T47D (cell line): ENCODE measurements at regions not wholly inside any gene's neighbourhood (a gene's known extent, or its start where the extent isn't known, plus 50 kb on each side); places are given as distances from the start of the nearest gene placed in this dataset.

Source experiments
- DNase-seq, 2 experiments: peaks; one replicate each; pipeline versions ENCODE4 v3.0.0 to v3.0.0-alpha.2; 2011 to 2012; ENCODE audit warnings: low read depth in 1 of 2, low spot score in 1 of 2
- JUND ChIP-seq: IDR thresholded peaks from 2 replicates; pipeline ENCODE4 v1.6.1; 2012; ENCODE audit warnings: low read depth
- in situ Hi-C: cut with HindIII; loops from 2 replicates; pipeline ENCODE4 v1.10.0; 2016; ENCODE audit warnings: low sequenced_read_pairs, low pct_unique_long_range_greater_than_20kb

GRCh38 chr19:16025108-16026101, 50.9 kb upstream of the TPM4 start:
- DNase-seq, result peak; percentile 62 to 68
- in situ Hi-C loops, result no loop called here
- no peak for TF ChIP-seq JUND

GRCh38 chr19:16026131-16026530, 50.2 kb upstream of the TPM4 start:
- in situ Hi-C loops, result no loop called here
- no peak for TF ChIP-seq JUND
- no peak for DNase-seq
